Neural cell (in vitro differentiated cells): ENCODE measurements at regions not wholly inside any gene's neighbourhood (a gene's known extent, or its start where the extent isn't known, plus 50 kb on each side); places are given as distances from the start of the nearest gene placed in this dataset.

Experiments
- H2AFZ ChIP-seq: fragments of 200-600, 300-800 bp; sonication (generic), shearing (Covaris generic); 2 replicates; pipeline ENCODE4 v1.6.0; 2014; ENCODE audit warnings: low read depth, mild to moderate bottlenecking, antibody characterized with exemption, low read length, moderate library complexity
- H3F3A ChIP-seq: fragments of 200-600 bp; shearing (Covaris generic); 2 replicates; pipeline ENCODE4 v1.6.1; 2016; ENCODE audit warnings: mild to moderate bottlenecking, moderate library complexity, mixed read lengths, antibody characterized with exemption, low read length; ENCODE audit not compliant: insufficient read depth, poor library complexity, severe bottlenecking
- H3K27ac ChIP-seq: fragments of 200-600, 300-800 bp; sonication (generic), shearing (Covaris generic); 2 replicates; pipeline ENCODE4 v1.5.1; 2014; ENCODE audit warnings: mild to moderate bottlenecking, low read length, moderate library complexity
- H3K27me3 ChIP-seq: fragments of 300-800, 200-600 bp; sonication (generic), shearing (Covaris generic); 2 replicates; pipeline ENCODE4 v1.6.0; 2014; ENCODE audit warnings: mild to moderate bottlenecking, low read depth, low read length, moderate library complexity; ENCODE audit not compliant: insufficient read depth
- H3K36me3 ChIP-seq: fragments of 300-800, 200-600 bp; sonication (generic), shearing (Covaris generic); 2 replicates; pipeline ENCODE4 v1.5.1; 2014; ENCODE audit warnings: mild to moderate bottlenecking, antibody characterized with exemption, low read length, moderate library complexity; ENCODE audit not compliant: insufficient read depth
- H3K4me2 ChIP-seq: fragments of 300-800, 200-600 bp; sonication (generic), shearing (Covaris generic); 2 replicates; pipeline ENCODE4 v1.6.0; 2014; ENCODE audit warnings: mild to moderate bottlenecking, low read length
- H3K4me3 ChIP-seq: fragments of 300-800, 200-600 bp; sonication (generic), shearing (Covaris generic); 2 replicates; pipeline ENCODE4 v1.5.1; 2014; ENCODE audit warnings: mild to moderate bottlenecking, low read length, moderate library complexity
- H3K79me2 ChIP-seq: fragments of 200-600 bp; shearing (Covaris generic); replicated peaks from 2 replicates; pipeline ENCODE4 v1.6.0; 2014; ENCODE audit warnings: mild to moderate bottlenecking, low read length, moderate library complexity; ENCODE audit not compliant: insufficient read depth
- H3K9ac ChIP-seq: fragments of 300-800, 200-600 bp; sonication (generic), shearing (Covaris generic); 2 replicates; pipeline ENCODE4 v1.6.1; 2016; ENCODE audit warnings: mild to moderate bottlenecking, low read length, mixed read lengths
- H3K9me2 ChIP-seq: fragments of 200-600 bp; shearing (Covaris generic); 2 replicates; pipeline ENCODE4 v1.6.1; 2016; ENCODE audit warnings: mild to moderate bottlenecking, low read length, mixed read lengths; ENCODE audit not compliant: insufficient read depth
- H3K9me3 ChIP-seq: fragments of 200-600, 300-800 bp; sonication (generic), shearing (Covaris generic); 2 replicates; pipeline ENCODE4 v1.6.1; 2016; ENCODE audit warnings: mild to moderate bottlenecking, mixed run types, low read length, moderate library complexity, mixed read lengths
- H4K20me1 ChIP-seq: fragments of 200-600 bp; shearing (Covaris generic); 2 replicates; pipeline ENCODE4 v1.6.1; 2016; ENCODE audit warnings: mild to moderate bottlenecking, mixed run types; ENCODE audit not compliant: insufficient read depth
- EP300 ChIP-seq: fragments of 450-650 bp; conservative IDR thresholded peaks from 2 replicates; pipeline ENCODE4 v1.6.1; 2014; ENCODE audit warnings: antibody characterized with exemption, mild to moderate bottlenecking, moderate library complexity; ENCODE audit not compliant: poor library complexity, severe bottlenecking
- EZH2 ChIP-seq: fragments of 200-600, 300-800 bp; shearing (Covaris generic), sonication (generic); IDR thresholded peaks from 2 replicates; pipeline ENCODE4 v1.6.1; 2014; ENCODE audit warnings: antibody characterized with exemption, low read length, borderline replicate concordance, mild to moderate bottlenecking; ENCODE audit not compliant: insufficient read depth, poor library complexity, severe bottlenecking
- MXI1 ChIP-seq: fragments of 450-650 bp; conservative IDR thresholded peaks from 2 replicates; pipeline ENCODE4 v1.6.1; 2014; ENCODE audit warnings: antibody characterized with exemption, mild to moderate bottlenecking; ENCODE audit not compliant: poor library complexity, severe bottlenecking
- POLR2AphosphoS5 ChIP-seq: IDR thresholded peaks from 2 replicates; pipeline ENCODE4 v1.6.1; 2012
- RAD21 ChIP-seq: fragments of 450-650 bp; conservative IDR thresholded peaks from 2 replicates; pipeline ENCODE4 v1.6.1; 2014; ENCODE audit warnings: antibody characterized with exemption, mild to moderate bottlenecking, moderate library complexity
- REST ChIP-seq: IDR thresholded peaks from 2 replicates; pipeline ENCODE4 v1.6.1; 2012; ENCODE audit warnings: borderline replicate concordance
- SMC3 ChIP-seq: fragments of 450-650 bp; conservative IDR thresholded peaks from 2 replicates; pipeline ENCODE4 v1.6.1; 2014; ENCODE audit warnings: antibody characterized with exemption, mild to moderate bottlenecking, moderate library complexity; ENCODE audit not compliant: poor library complexity
- TAF1 ChIP-seq: IDR thresholded peaks from 2 replicates; pipeline ENCODE4 v1.6.1; 2012; ENCODE audit warnings: low read depth
- TF ChIP-seq, protein P1 (sequence below): fragments of 450-650 bp; IDR thresholded peaks from 2 replicates; pipeline ENCODE4 v1.5.1; 2014; ENCODE audit warnings: antibody characterized with exemption, mild to moderate bottlenecking, moderate library complexity; ENCODE audit not compliant: poor library complexity, severe bottlenecking

DNA sequence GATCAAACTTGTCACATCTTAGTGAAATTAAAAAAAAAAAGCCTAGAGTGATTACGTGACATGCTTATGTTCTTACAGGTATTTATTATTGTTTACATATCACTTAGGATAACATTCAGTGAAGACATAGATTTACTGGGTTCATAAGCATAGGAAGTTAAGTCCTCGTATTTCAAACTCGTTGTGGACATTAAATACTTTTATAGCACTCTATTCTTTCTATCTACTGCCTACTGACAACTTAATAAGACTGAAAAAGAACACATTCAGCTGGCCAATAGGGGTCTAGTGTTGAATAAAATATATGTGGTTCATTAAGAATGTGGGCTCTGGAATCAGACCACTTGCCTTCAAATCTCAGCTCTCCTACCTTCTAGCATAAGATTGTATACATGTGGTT, 1927.4 kb downstream of the PCDH9 start:
- H4K20me1 ChIP-seq, result no peaks in the 10 kb centered on the region
- H3K79me2 ChIP-seq, result no peaks in the 10 kb centered on the region
- TF ChIP-seq TAF1 (no peak), SMC3 (no peak), MXI1 (no peak)
- no peaks in the 10 kb centered on the region for H3K9me3 ChIP-seq
- H3K27ac ChIP-seq, result no peak overlapping the region
- no peaks in the 10 kb centered on the region for H3F3A ChIP-seq
- H3K36me3 ChIP-seq, result no peaks in the 10 kb centered on the region
- no peak overlapping the region for H3K4me2 ChIP-seq
- no peaks in the 10 kb centered on the region for H3K27me3 ChIP-seq
- no peak overlapping the region for H3K9ac ChIP-seq
- H2AFZ ChIP-seq, result no peak overlapping the region
- no peaks in the 10 kb centered on the region for H3K9me2 ChIP-seq
- H3K4me3 ChIP-seq, result no peak overlapping the region

DNA sequence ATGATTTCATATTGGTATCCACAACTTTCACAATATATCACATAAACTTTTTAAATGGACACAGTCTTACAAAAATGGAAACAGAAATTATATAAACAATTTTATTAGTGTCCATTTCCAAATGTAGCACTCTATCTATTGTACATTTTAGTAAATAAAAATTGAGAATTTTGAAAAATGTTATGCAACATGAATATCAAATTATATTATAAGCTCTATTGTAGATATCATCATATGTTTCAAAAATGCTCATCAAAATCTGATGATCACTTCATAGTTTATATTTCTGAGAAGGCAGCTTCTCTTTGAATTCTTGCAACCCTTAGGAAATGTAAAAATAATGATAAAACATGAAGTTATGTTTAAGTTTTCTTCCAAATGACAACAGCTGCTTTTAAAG, 1928.6 kb downstream of the PCDH9 start:
- Histone ChIP-seq H3K27me3 (no peaks in the 10 kb centered on the region), H3F3A (no peaks in the 10 kb centered on the region), H3K9me2 (no peaks in the 10 kb centered on the region), H3K36me3 (no peaks in the 10 kb centered on the region), H2AFZ (no peak overlapping the region), H4K20me1 (no peaks in the 10 kb centered on the region), H3K9me3 (no peaks in the 10 kb centered on the region), H3K79me2 (no peaks in the 10 kb centered on the region), H3K9ac (no peak overlapping the region), H3K27ac (no peak overlapping the region), H3K4me3 (no peak overlapping the region), H3K4me2 (no peak overlapping the region)
- TF ChIP-seq EP300 (no peak), POLR2AphosphoS5 (no peak), SMC3 (no peak), REST (no peak), TAF1 (no peak), MXI1 (no peak), EZH2 (no peak), RAD21 (no peak)
- TF ChIP-seq, protein P1, sequence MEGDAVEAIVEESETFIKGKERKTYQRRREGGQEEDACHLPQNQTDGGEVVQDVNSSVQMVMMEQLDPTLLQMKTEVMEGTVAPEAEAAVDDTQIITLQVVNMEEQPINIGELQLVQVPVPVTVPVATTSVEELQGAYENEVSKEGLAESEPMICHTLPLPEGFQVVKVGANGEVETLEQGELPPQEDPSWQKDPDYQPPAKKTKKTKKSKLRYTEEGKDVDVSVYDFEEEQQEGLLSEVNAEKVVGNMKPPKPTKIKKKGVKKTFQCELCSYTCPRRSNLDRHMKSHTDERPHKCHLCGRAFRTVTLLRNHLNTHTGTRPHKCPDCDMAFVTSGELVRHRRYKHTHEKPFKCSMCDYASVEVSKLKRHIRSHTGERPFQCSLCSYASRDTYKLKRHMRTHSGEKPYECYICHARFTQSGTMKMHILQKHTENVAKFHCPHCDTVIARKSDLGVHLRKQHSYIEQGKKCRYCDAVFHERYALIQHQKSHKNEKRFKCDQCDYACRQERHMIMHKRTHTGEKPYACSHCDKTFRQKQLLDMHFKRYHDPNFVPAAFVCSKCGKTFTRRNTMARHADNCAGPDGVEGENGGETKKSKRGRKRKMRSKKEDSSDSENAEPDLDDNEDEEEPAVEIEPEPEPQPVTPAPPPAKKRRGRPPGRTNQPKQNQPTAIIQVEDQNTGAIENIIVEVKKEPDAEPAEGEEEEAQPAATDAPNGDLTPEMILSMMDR, result no peak

GRCh38 chr13:65300220-65300619, 1929.9 kb downstream of the PCDH9 start:
- Histone ChIP-seq H3K4me2 (no peak overlapping the region), H3K27me3 (no peaks in the 10 kb centered on the region), H3K9ac (no peak overlapping the region), H4K20me1 (no peaks in the 10 kb centered on the region), H3K4me3 (no peak overlapping the region), H3K9me3 (no peaks in the 10 kb centered on the region), H3K79me2 (no peaks in the 10 kb centered on the region), H2AFZ (no peak overlapping the region), H3F3A (no peaks in the 10 kb centered on the region), H3K9me2 (no peaks in the 10 kb centered on the region), H3K27ac (no peak overlapping the region), H3K36me3 (no peaks in the 10 kb centered on the region)
- TF ChIP-seq TAF1, result no peak
- no peak for TF ChIP-seq EP300
- no peak for TF ChIP-seq REST
- TF ChIP-seq EZH2, result no peak
- no peak for TF ChIP-seq POLR2AphosphoS5
